ENCODE measurements at regions not wholly inside any gene's neighbourhood (a gene's known extent, or its start where the extent isn't known, plus 50 kb on each side); places are given as distances from the start of the nearest gene placed in this dataset.

DNA sequence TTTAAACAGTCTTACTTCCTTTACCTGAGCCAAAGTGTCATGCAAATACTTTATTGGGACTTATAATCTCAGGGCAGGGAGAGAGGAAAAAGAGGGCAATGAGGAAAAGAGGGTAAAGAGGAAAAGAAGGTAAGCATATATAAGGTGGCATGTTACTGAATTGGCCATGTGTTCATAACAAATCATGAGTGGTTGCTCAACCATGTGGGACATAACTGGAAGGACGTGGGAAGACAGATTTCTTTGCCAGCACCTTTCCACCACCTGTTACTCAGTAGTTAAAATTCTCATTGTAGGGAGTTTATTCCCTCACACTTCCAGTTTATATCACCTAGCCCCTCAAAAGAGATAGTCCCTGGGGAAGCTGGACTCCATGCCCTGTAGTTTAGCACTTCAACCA lies 54.7 kb upstream of the TPRG1 start:
- intact Hi-C loops (cut with DNase I): no loop called here
- Histone ChIP-seq H3K27me3 (no peaks in the 10 kb centered on the region), H3K36me3 (no peaks in the 10 kb centered on the region), H3K4me3 (no peak overlapping the region), H3K9ac (ENCODE audit: low read depth in 2 of 2, low read length in 2 of 2) (no peak overlapping the region), H3K4me1 (no peaks in the 10 kb centered on the region), H3K27ac (no peak overlapping the region), H3K9me3 (no peaks in the 10 kb centered on the region)
- TF ChIP-seq, protein P1, sequence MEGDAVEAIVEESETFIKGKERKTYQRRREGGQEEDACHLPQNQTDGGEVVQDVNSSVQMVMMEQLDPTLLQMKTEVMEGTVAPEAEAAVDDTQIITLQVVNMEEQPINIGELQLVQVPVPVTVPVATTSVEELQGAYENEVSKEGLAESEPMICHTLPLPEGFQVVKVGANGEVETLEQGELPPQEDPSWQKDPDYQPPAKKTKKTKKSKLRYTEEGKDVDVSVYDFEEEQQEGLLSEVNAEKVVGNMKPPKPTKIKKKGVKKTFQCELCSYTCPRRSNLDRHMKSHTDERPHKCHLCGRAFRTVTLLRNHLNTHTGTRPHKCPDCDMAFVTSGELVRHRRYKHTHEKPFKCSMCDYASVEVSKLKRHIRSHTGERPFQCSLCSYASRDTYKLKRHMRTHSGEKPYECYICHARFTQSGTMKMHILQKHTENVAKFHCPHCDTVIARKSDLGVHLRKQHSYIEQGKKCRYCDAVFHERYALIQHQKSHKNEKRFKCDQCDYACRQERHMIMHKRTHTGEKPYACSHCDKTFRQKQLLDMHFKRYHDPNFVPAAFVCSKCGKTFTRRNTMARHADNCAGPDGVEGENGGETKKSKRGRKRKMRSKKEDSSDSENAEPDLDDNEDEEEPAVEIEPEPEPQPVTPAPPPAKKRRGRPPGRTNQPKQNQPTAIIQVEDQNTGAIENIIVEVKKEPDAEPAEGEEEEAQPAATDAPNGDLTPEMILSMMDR (IDR thresholded peaks at IDR 0.05): no peak
- no peak for DNase-seq

DNA sequence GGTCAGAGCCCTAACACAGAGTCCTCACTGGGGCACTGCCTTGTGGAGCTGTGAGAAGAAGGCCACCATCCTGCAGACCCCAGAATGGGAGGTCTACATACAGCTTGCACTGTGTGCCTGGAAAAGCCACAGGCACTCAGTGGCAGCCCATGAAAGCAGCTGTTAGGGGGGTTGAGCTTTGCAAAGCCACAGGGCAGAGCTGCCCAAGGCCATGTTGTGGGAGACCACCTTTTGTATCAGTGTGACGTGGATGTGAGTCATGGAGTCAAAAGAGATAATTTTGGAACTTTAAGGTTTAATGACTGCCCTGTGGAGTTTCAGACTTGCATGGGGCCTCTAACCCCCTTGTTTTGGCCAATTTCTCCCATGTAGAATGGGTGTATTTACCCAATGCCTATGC lies 52.9 kb upstream of the TPRG1 start:
- Histone ChIP-seq H3K36me3 (no peaks in the 10 kb centered on the region), H3K4me3 (no peak overlapping the region), H3K9ac (ENCODE audit: low read depth in 2 of 2, low read length in 2 of 2) (no peak overlapping the region), H3K4me1 (no peaks in the 10 kb centered on the region), H3K27me3 (no peaks in the 10 kb centered on the region), H3K9me3 (no peaks in the 10 kb centered on the region), H3K27ac (no peak overlapping the region)
- no peak for DNase-seq
- intact Hi-C loops (cut with DNase I): no loop called here
- TF ChIP-seq, protein P1 (IDR thresholded peaks at IDR 0.05): no peak

DNA sequence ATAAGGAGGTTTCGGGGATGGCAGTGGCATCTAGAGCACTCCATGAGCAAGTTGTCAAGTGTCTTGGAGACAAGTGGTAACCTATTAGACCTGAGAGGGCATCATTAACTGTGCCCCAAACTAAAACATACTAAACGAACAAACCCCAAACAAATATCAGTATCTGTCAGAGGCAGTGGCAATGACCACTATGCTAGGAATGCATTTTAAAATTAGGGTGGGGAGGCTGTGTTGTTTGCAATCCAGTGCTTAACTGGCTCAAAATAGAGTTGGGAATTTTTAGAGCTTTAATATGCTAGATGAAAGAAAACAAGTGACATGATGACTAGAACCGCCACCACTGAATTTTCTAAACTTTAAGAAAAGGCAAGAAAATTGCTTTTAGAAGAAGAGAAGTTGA lies 51.8 kb upstream of the TPRG1 start:
- Histone ChIP-seq H3K4me3 (no peak overlapping the region), H3K4me1 (no peaks in the 10 kb centered on the region), H3K9me3 (no peaks in the 10 kb centered on the region), H3K9ac (ENCODE audit: low read depth in 2 of 2, low read length in 2 of 2) (no peak overlapping the region), H3K36me3 (no peaks in the 10 kb centered on the region), H3K27ac (no peak overlapping the region), H3K27me3 (no peaks in the 10 kb centered on the region)
- TF ChIP-seq, protein P1 (IDR thresholded peaks at IDR 0.05): no peak
- intact Hi-C loops (cut with DNase I): no loop called here
- no peak for DNase-seq

DNA sequence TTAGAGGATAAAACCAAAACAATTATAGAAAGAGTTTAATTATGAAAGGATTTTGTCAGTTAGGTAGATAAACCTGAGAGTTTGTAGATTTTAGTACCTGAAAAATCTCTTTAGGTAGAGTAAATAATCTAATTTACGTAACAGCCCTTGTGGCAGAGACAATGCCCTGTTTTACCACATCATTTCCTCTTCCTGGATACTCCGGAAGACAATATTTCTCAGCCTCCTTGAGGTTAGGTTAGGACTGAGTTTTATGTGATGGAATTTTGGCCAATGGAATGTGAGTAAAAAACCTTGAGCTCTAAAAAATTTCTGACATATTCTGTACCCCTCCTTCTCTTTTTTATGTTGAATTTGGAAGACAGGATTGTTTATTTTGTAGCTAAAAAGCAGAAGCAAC lies 50.7 kb upstream of the TPRG1 start:
- no peaks in the 10 kb centered on the region for H3K4me1 ChIP-seq
- H3K27ac ChIP-seq: no peak overlapping the region
- H3K36me3 ChIP-seq: no peaks in the 10 kb centered on the region

More for the DNA sequence above, 50.7 kb upstream of the TPRG1 start:
- intact Hi-C loops (cut with DNase I): no loop called here
- no peaks in the 10 kb centered on the region for H3K9me3 ChIP-seq
- no peak for DNase-seq
- H3K4me3 ChIP-seq: no peak overlapping the region
- H3K27me3 ChIP-seq: no peaks in the 10 kb centered on the region
- TF ChIP-seq, protein P1 (IDR thresholded peaks at IDR 0.05): no peak
- H3K9ac ChIP-seq (ENCODE audit: low read depth in 2 of 2, low read length in 2 of 2): no peak overlapping the region
